HepG2 (cell line): ENCODE measurements at regions not wholly inside any gene's neighbourhood (a gene's known extent, or its start where the extent isn't known, plus 50 kb on each side); places are given as distances from the start of the nearest gene placed in this dataset.

Experiments
- ATAC-seq: fragments of 200-7000 bp; cut with Tn5 transposase; 3 replicates; pipeline ENCODE4 v1.9.1; 2020; ENCODE audit warnings: mild to moderate bottlenecking, moderate library complexity
- BruUV-seq: library from RNA; stranded (reverse); fragments of 400-500 nt; replicated peaks from 2 replicates; lab custom pipeline; 2021; lab: Mats Ljungman, UMichigan
- CTCF ChIA-PET: fragments of 300-600 bp; formaldehyde crosslinking; extraction: SDS; loops from one replicate; lab custom pipeline; 2021; ENCODE audit warnings: low total read pairs, inconsistent platforms, low intra/inter-chr PET ratio; lab: Yijun Ruan, JAX
- POLR2A ChIA-PET: fragments of 350-600 bp; sonication (Branson Sonifier 250); formaldehyde crosslinking; loops from one replicate; lab custom pipeline; 2020; ENCODE audit warnings: antibody characterized with exemption, inconsistent platforms; lab: Yijun Ruan, JAX
- DNase-seq: peaks from one replicate; pipeline ENCODE4 v3.0.0-alpha.2; 2015; ENCODE audit warnings: low spot score
- FAIRE-seq: peaks from 3 replicates; lab custom pipeline; 2011; peaks lifted over from hg19 to GRCh38; lab: Jason Lieb, UNC
- H2AFZ ChIP-seq: one replicate; pipeline ENCODE4 v1.6.1; 2011; ENCODE audit warnings: low read length, inconsistent platforms
- H3K27ac ChIP-seq: fragments of 300-600 bp; 3 replicates; pipeline ENCODE4 v1.8.0; 2011; ENCODE audit warnings: mixed run types, mild to moderate bottlenecking, mixed read lengths, low read length, inconsistent platforms; ENCODE audit not compliant: insufficient read depth; ENCODE audit errors: extremely low read length
- H3K27me3 ChIP-seq, 2 experiments: fragments of 200-600 bp in 1 of 2; 2 replicates in 1 of 2; 3 replicates in 1 of 2; pipeline versions ENCODE4 v1.6.0 to v1.8.0; 2011; ENCODE audit warnings: low read length in 2 of 2, mild to moderate bottlenecking in 2 of 2, moderate library complexity in 2 of 2, inconsistent platforms in 1 of 2; ENCODE audit not compliant: insufficient read depth in 2 of 2, control insufficient read depth in 1 of 2
- H3K36me3 ChIP-seq, 2 experiments: fragments of 200-600 bp in 1 of 2; replicated peaks in 1 of 2; 2 replicates in 1 of 2; 3 replicates in 1 of 2; pipeline versions ENCODE4 v1.5.1 to v1.8.0; 2011; ENCODE audit warnings: low read length in 2 of 2, inconsistent platforms in 1 of 2; ENCODE audit not compliant: insufficient read depth in 2 of 2, control insufficient read depth in 1 of 2
- H3K4me1 ChIP-seq: 2 replicates; pipeline ENCODE4 v1.5.1; 2012; ENCODE audit warnings: low read length, inconsistent platforms; ENCODE audit not compliant: insufficient read depth
- H3K4me2 ChIP-seq: 2 replicates; pipeline ENCODE4 v1.6.0; 2011; ENCODE audit warnings: low read depth, low read length, inconsistent platforms
- H3K4me3 ChIP-seq, 3 experiments: fragments of 200-600 bp in 1 of 3; sonication (generic), shearing (Covaris generic) in 1 of 3; replicated peaks in 1 of 3; 2 replicates each; pipeline ENCODE4 v1.5.1; 2011 to 2016; ENCODE audit warnings: low read length in 3 of 3, inconsistent platforms in 2 of 3, low read depth in 2 of 3, mild to moderate bottlenecking in 2 of 3, control low read depth in 1 of 3, mixed read lengths in 1 of 3; ENCODE audit not compliant: insufficient read depth in 1 of 3
- H3K79me2 ChIP-seq: one replicate; pipeline ENCODE4 v1.6.1; 2011; ENCODE audit warnings: low read length, inconsistent platforms; ENCODE audit not compliant: insufficient read depth
- H3K9ac ChIP-seq: 2 replicates; pipeline ENCODE4 v1.6.0; 2011; ENCODE audit warnings: mild to moderate bottlenecking, low read depth, low read length, inconsistent platforms; ENCODE audit not compliant: insufficient read depth
- H3K9me3 ChIP-seq: 2 replicates; pipeline ENCODE4 v1.5.1; 2012; ENCODE audit warnings: mild to moderate bottlenecking, low read length
- H4K20me1 ChIP-seq: 2 replicates; pipeline ENCODE4 v1.6.0; 2011; ENCODE audit warnings: inconsistent platforms, mild to moderate bottlenecking, low read length, moderate library complexity; ENCODE audit not compliant: insufficient read depth
- ETV6 ChIP-seq: sonication (generic); formaldehyde crosslinking; conservative IDR thresholded peaks from 2 replicates; pipeline ENCODE4 v1.4.0; 2020; ENCODE audit warnings: missing genetic modification reagents
- GATA4 ChIP-seq: sonication (generic); IDR thresholded peaks from 2 replicates; pipeline ENCODE4 v1.6.1; 2016; ENCODE audit warnings: antibody characterized with exemption, low read depth, borderline replicate concordance
- MAX ChIP-seq: IDR thresholded peaks from 2 replicates; pipeline ENCODE4 v1.6.1; 2012; ENCODE audit warnings: inconsistent platforms
- SKIL ChIP-seq: sonication (generic); formaldehyde crosslinking; IDR thresholded peaks from 2 replicates; pipeline ENCODE4 v1.8.0; 2022; ENCODE audit warnings: missing genetic modification reagents, mild to moderate bottlenecking, moderate library complexity, borderline replicate concordance
- SNAPC4 ChIP-seq: sonication (generic); formaldehyde crosslinking; IDR thresholded peaks from 2 replicates; pipeline ENCODE4 v1.4.0; 2020; ENCODE audit warnings: mild to moderate bottlenecking, missing genetic modification reagents
- SNRNP70 ChIP-seq: fragments of 200-400 bp; formaldehyde crosslinking; IDR thresholded peaks from 2 replicates; pipeline ENCODE4 v1.6.1; 2017; ENCODE audit warnings: mild to moderate bottlenecking, low read depth, low read length, moderate library complexity
- SOX13 ChIP-seq, 3 experiments: fragments of 450-650 bp in 1 of 3; sonication (generic) in 1 of 3; formaldehyde crosslinking in 1 of 3; IDR thresholded peaks in 2 of 3; conservative IDR thresholded peaks in 1 of 3; 2 replicates each; pipeline versions ENCODE4 v1.5.0 to v1.6.1; 2016 to 2020; ENCODE audit warnings: antibody characterized with exemption in 1 of 3, mild to moderate bottlenecking in 1 of 3, missing compliant biosample characterization in 1 of 3, missing genetic modification reagents in 1 of 3, moderate library complexity in 1 of 3
- ZBTB14 ChIP-seq: sonication (generic); formaldehyde crosslinking; IDR thresholded peaks from 2 replicates; pipeline ENCODE4 v1.4.0; 2020; ENCODE audit warnings: missing genetic modification reagents
- ZBTB42 ChIP-seq: sonication (generic); formaldehyde crosslinking; IDR thresholded peaks from 2 replicates; pipeline ENCODE4 v1.5.0; 2020; ENCODE audit warnings: mild to moderate bottlenecking, missing genetic modification reagents
- ZBTB7B ChIP-seq: sonication (generic); formaldehyde crosslinking; IDR thresholded peaks from 2 replicates; pipeline ENCODE4 v1.4.0; 2020; ENCODE audit warnings: missing genetic modification reagents
- ZNF484 ChIP-seq: sonication (generic); formaldehyde crosslinking; IDR thresholded peaks from 2 replicates; pipeline ENCODE4 v1.5.1; 2020; ENCODE audit warnings: mild to moderate bottlenecking, low read depth, missing genetic modification reagents, borderline replicate concordance
- ZNF556 ChIP-seq: sonication (generic); formaldehyde crosslinking; IDR thresholded peaks from 2 replicates; pipeline ENCODE4 v1.4.0; 2020; ENCODE audit warnings: mild to moderate bottlenecking, missing genetic modification reagents, borderline replicate concordance
- ZZZ3 ChIP-seq: sonication (generic); formaldehyde crosslinking; IDR thresholded peaks from 2 replicates; pipeline ENCODE4 v1.4.0; 2020; ENCODE audit warnings: missing genetic modification reagents, mild to moderate bottlenecking, borderline replicate concordance
- WGBS: methylation state at CpG from one replicate; pipeline ENCODE4 v1.1.6; 2017; ENCODE audit warnings: low lambda C conversion rate; 5-methylcytosine and 5-hydroxymethylcytosine counted together
- in situ Hi-C: cut with HindIII; loops from 2 replicates; pipeline ENCODE4 v1.10.0; 2017; ENCODE audit warnings: low pct_unique_long_range_greater_than_20kb; ENCODE audit not compliant: extremely low pct_ligation_motif_present
- intact Hi-C: fragments of 100-400 bp; cut with micrococcal nuclease; formaldehyde crosslinking; loops from one replicate; pipeline ENCODE4 v1.10.0; 2022; ENCODE audit not compliant: unreplicated experiment

- Histone ChIP-seq H3K4me1 (peaks cover 73% of the 10 kb centered on the region), H3K27ac (peak overlapping the region; percentile 92), H3K9ac (peak overlapping the region; percentile 75), H2AFZ (peak overlapping the region; percentile 57), H3K36me3 (no peaks in the 10 kb centered on the region), H3K9me3 (no peaks in the 10 kb centered on the region), H3K4me3 (peak overlapping the region; percentile 27 to 60 (median 37); a peak in 5 of 6 replicates), H4K20me1 (no peaks in the 10 kb centered on the region), H3K27me3 (no peaks in the 10 kb centered on the region), H3K4me2 (peak overlapping the region; percentile 82), H3K79me2 (no peaks in the 10 kb centered on the region)
- POLR2A ChIA-PET: interaction anchor here (0.7 to 3.4 kb wide), 10 partner anchors 12 to 424 kb away, joined by 3 to 25 read pairs (median 3); no protein-coding TSS in a partner anchor
- in situ Hi-C loops: no loop called here
- CTCF ChIA-PET: no interaction called here
- intact Hi-C loops: loop anchor here (1.0 kb wide), 1 partner anchor 34 kb away; no protein-coding TSS in a partner anchor
- peak; percentile 95 for DNase-seq
- FAIRE-seq: peak; percentile 74
- WGBS: 30% methylated on average over 11 of the region's 11 CpGs
- no TSS peak for BruUV-seq
- ATAC-seq: peak; percentile 89
- no peak for TF ChIP-seq SOX13 (IDR thresholded peaks at IDR 0.05)
- 0 out of 4 replicates have a peak, but pooled peaks of 1 of the 2 experiments have one; percentile 20 for TF ChIP-seq SOX13 (CRISPR knock-in tag; conservative IDR thresholded peaks at IDR 0.05 in 1 of 2, IDR thresholded peaks at IDR 0.05 in 1 of 2)
- TF ChIP-seq SNRNP70: no peak
- 0 out of 2 replicates have a peak, but pooled peaks have one; percentile 61 for TF ChIP-seq SNAPC4
- peak; percentile 38; the same call in 1 of the 2 replicates for TF ChIP-seq MAX
- no peak for TF ChIP-seq ETV6 (CRISPR knock-in tag)
- no peak for TF ChIP-seq ZNF484 (CRISPR knock-in tag)
- TF ChIP-seq ZZZ3 (CRISPR knock-in tag): no peak
- no peak for TF ChIP-seq ZBTB42 (CRISPR knock-in tag)
- peak; percentile 55 for TF ChIP-seq ZBTB7B
- TF ChIP-seq GATA4: no peak; the same call in 1 of the 2 replicates
- TF ChIP-seq ZNF556: 0 out of 2 replicates have a peak, but pooled peaks have one; percentile 30
- no peak for TF ChIP-seq ZBTB14
- TF ChIP-seq SKIL (CRISPR knock-in tag): peak; percentile 23; the same call in 1 of the 2 replicates
These were observed 438.3 kb downstream of the RPS24 start for GRCh38 chr10:78471723-78472550.
